Panc1 (cell line): ENCODE measurements at regions not wholly inside any gene's neighbourhood (a gene's known extent, or its start where the extent isn't known, plus 50 kb on each side); places are given as distances from the start of the nearest gene placed in this dataset.

Experiments used
- POLR2AphosphoS5 ChIP-seq: IDR thresholded peaks from 2 replicates; pipeline ENCODE4 v1.6.1; 2012; ENCODE audit warnings: mild to moderate bottlenecking, low read depth, low read length, moderate library complexity
- SIN3A ChIP-seq: IDR thresholded peaks from 2 replicates; pipeline ENCODE4 v1.6.1; 2012; ENCODE audit warnings: low read depth, mild to moderate bottlenecking, low read length, moderate library complexity, borderline replicate concordance; ENCODE audit not compliant: insufficient read depth
- TCF7L2 ChIP-seq: IDR thresholded peaks from 2 replicates; pipeline ENCODE4 v1.6.1; 2011; ENCODE audit warnings: mild to moderate bottlenecking, low read depth, low read length, inconsistent platforms
- TF ChIP-seq, protein P1 (sequence below): fragments of 450-650 bp; IDR thresholded peaks from 2 replicates; pipeline ENCODE4 v1.5.1; 2017; ENCODE audit warnings: mild to moderate bottlenecking
- TF ChIP-seq, protein P2 (sequence below), 2 experiments: IDR thresholded peaks; 2 replicates each; pipeline ENCODE4 v1.6.1; 2011 to 2012; ENCODE audit warnings: low read depth in 2 of 2, control low read depth in 1 of 2, low read length in 1 of 2, mild to moderate bottlenecking in 1 of 2, moderate library complexity in 1 of 2; ENCODE audit not compliant: insufficient read depth in 1 of 2

DNA sequence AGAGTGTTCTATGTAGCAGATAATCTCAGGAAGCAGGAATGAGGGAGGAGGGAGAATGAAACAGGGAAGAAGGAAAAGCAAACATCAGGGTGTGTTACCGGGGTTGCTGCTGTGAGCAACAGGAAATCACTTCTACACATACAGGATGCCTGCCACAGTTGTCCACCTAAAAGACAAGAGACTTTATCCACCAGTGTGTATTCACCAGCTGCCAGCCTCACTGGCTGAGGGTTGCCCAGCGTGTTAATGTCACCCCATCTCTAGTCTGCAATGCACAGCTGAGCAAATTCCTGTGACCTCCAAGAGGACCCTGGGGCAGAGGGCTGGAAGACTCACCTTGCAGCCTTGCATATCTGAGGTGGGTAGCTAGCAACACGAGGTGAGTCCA is 183.7 kb downstream of the GPAM start:
- TF ChIP-seq, protein P1, sequence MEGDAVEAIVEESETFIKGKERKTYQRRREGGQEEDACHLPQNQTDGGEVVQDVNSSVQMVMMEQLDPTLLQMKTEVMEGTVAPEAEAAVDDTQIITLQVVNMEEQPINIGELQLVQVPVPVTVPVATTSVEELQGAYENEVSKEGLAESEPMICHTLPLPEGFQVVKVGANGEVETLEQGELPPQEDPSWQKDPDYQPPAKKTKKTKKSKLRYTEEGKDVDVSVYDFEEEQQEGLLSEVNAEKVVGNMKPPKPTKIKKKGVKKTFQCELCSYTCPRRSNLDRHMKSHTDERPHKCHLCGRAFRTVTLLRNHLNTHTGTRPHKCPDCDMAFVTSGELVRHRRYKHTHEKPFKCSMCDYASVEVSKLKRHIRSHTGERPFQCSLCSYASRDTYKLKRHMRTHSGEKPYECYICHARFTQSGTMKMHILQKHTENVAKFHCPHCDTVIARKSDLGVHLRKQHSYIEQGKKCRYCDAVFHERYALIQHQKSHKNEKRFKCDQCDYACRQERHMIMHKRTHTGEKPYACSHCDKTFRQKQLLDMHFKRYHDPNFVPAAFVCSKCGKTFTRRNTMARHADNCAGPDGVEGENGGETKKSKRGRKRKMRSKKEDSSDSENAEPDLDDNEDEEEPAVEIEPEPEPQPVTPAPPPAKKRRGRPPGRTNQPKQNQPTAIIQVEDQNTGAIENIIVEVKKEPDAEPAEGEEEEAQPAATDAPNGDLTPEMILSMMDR: no peak
- TF ChIP-seq POLR2AphosphoS5: no peak
- no peak for TF ChIP-seq SIN3A
- TF ChIP-seq, protein P2, sequence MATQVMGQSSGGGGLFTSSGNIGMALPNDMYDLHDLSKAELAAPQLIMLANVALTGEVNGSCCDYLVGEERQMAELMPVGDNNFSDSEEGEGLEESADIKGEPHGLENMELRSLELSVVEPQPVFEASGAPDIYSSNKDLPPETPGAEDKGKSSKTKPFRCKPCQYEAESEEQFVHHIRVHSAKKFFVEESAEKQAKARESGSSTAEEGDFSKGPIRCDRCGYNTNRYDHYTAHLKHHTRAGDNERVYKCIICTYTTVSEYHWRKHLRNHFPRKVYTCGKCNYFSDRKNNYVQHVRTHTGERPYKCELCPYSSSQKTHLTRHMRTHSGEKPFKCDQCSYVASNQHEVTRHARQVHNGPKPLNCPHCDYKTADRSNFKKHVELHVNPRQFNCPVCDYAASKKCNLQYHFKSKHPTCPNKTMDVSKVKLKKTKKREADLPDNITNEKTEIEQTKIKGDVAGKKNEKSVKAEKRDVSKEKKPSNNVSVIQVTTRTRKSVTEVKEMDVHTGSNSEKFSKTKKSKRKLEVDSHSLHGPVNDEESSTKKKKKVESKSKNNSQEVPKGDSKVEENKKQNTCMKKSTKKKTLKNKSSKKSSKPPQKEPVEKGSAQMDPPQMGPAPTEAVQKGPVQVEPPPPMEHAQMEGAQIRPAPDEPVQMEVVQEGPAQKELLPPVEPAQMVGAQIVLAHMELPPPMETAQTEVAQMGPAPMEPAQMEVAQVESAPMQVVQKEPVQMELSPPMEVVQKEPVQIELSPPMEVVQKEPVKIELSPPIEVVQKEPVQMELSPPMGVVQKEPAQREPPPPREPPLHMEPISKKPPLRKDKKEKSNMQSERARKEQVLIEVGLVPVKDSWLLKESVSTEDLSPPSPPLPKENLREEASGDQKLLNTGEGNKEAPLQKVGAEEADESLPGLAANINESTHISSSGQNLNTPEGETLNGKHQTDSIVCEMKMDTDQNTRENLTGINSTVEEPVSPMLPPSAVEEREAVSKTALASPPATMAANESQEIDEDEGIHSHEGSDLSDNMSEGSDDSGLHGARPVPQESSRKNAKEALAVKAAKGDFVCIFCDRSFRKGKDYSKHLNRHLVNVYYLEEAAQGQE (IDR thresholded peaks at IDR 0.05; ENCODE audit: insufficient read depth in 1 of 2, low read depth in 2 of 2, low read length in 1 of 2): no peak
- TF ChIP-seq TCF7L2: no peak
